IMR-90 (cell line): ENCODE measurements at regions not wholly inside any gene's neighbourhood (a gene's known extent, or its start where the extent isn't known, plus 50 kb on each side); places are given as distances from the start of the nearest gene placed in this dataset.

Source experiments
- ATAC-seq: fragments of 200-7000 bp; cut with Tn5 transposase; 2 replicates; pipeline ENCODE4 v1.9.1; 2020; ENCODE audit warnings: low read depth, mild to moderate bottlenecking, moderate library complexity
- BruUV-seq: library from RNA; stranded (reverse); fragments of 400-500 nt; replicated peaks from 2 replicates; lab custom pipeline; 2021; lab: Mats Ljungman, UMichigan
- CTCF ChIA-PET: fragments of 300-600 bp; formaldehyde crosslinking; extraction: SDS; loops from one replicate; lab custom pipeline; 2021; ENCODE audit warnings: antibody characterized with exemption; lab: Yijun Ruan, JAX
- POLR2A ChIA-PET: fragments of 300-600 bp; sonication (Branson Sonifier 250); formaldehyde crosslinking; loops from one replicate; lab custom pipeline; 2022; ENCODE audit warnings: antibody characterized with exemption; ENCODE audit not compliant: unreplicated experiment; lab: Charles Lee
- DNase-seq: peaks from one replicate; pipeline ENCODE4 v3.0.0; 2013
- H2AFZ ChIP-seq: replicated peaks from 2 replicates; pipeline ENCODE3; 2013; ENCODE audit warnings: low read length, mild to moderate bottlenecking; ENCODE audit not compliant: poor library complexity
- H2AK5ac ChIP-seq: 2 replicates; pipeline ENCODE4 v1.6.1; 2013; ENCODE audit warnings: low read depth, low read length, inconsistent platforms
- H2AK9ac ChIP-seq: replicated peaks from 2 replicates; pipeline ENCODE3; 2013; ENCODE audit warnings: mild to moderate bottlenecking, low read depth, low read length, moderate library complexity; ENCODE audit not compliant: poor library complexity
- H2BK120ac ChIP-seq: 2 replicates; pipeline ENCODE4 v1.6.1; 2013; ENCODE audit warnings: low read depth, low read length, inconsistent platforms
- H2BK15ac ChIP-seq: 3 replicates; pipeline ENCODE4 v1.6.1; 2013; ENCODE audit warnings: low read depth, low read length, inconsistent platforms
- H2BK20ac ChIP-seq: 2 replicates; pipeline ENCODE4 v1.6.1; 2013; ENCODE audit warnings: low read depth, mild to moderate bottlenecking, inconsistent platforms, low read length, moderate library complexity
- H2BK5ac ChIP-seq: 2 replicates; pipeline ENCODE4 v1.6.1; 2013; ENCODE audit warnings: mild to moderate bottlenecking, low read depth, low read length, inconsistent platforms; ENCODE audit not compliant: poor library complexity, severe bottlenecking
- H3K14ac ChIP-seq: replicated peaks from 2 replicates; pipeline ENCODE4 v1.6.1; 2013; ENCODE audit warnings: low read depth, low read length, inconsistent platforms
- H3K18ac ChIP-seq: 2 replicates; pipeline ENCODE4 v1.6.1; 2013; ENCODE audit warnings: low read depth, low read length, control low read depth
- H3K23ac ChIP-seq: 2 replicates; pipeline ENCODE4 v1.6.1; 2013; ENCODE audit warnings: low read depth, low read length, inconsistent platforms
- H3K27ac ChIP-seq: 2 replicates; pipeline ENCODE4 v1.5.1; 2013; ENCODE audit warnings: mild to moderate bottlenecking, control low read depth, low read length; ENCODE audit not compliant: insufficient read depth
- H3K27me3 ChIP-seq: 2 replicates; pipeline ENCODE4 v1.6.1; 2013; ENCODE audit warnings: low read length; ENCODE audit not compliant: control insufficient read depth, insufficient read depth
- H3K36me3 ChIP-seq: 2 replicates; pipeline ENCODE4 v1.6.1; 2013; ENCODE audit warnings: low read length, mixed read lengths; ENCODE audit not compliant: control insufficient read depth, insufficient read depth
- H3K4ac ChIP-seq: 2 replicates; pipeline ENCODE4 v1.6.1; 2013; ENCODE audit warnings: low read depth, low read length, inconsistent platforms
- H3K4me1 ChIP-seq: 2 replicates; pipeline ENCODE4 v1.6.1; 2013; ENCODE audit warnings: low read length, mixed read lengths; ENCODE audit not compliant: control insufficient read depth, insufficient read depth
- H3K4me2 ChIP-seq: 2 replicates; pipeline ENCODE4 v1.6.1; 2013; ENCODE audit warnings: low read depth, mild to moderate bottlenecking, control low read depth, low read length, moderate library complexity
- H3K4me3 ChIP-seq: 2 replicates; pipeline ENCODE4 v1.5.1; 2013; ENCODE audit warnings: low read depth, mild to moderate bottlenecking, control low read depth, low read length, moderate library complexity; ENCODE audit not compliant: insufficient read depth
- H3K56ac ChIP-seq: 2 replicates; pipeline ENCODE4 v1.6.1; 2013; ENCODE audit warnings: low read length, inconsistent platforms; ENCODE audit not compliant: insufficient read depth; ENCODE audit errors: extremely low read depth
- H3K79me1 ChIP-seq, 2 experiments: 2 replicates each; pipeline ENCODE4 v1.6.1; 2013; ENCODE audit warnings: low read length in 2 of 2, inconsistent platforms in 1 of 2, low read depth in 1 of 2
- H3K9ac ChIP-seq: 2 replicates; pipeline ENCODE4 v1.6.1; 2013; ENCODE audit warnings: low read depth, low read length, control low read depth
- H3K9me1 ChIP-seq: 2 replicates; pipeline ENCODE4 v1.6.1; 2013; ENCODE audit warnings: low read length, inconsistent platforms; ENCODE audit not compliant: insufficient read depth
- H3K9me3 ChIP-seq: 2 replicates; pipeline ENCODE4 v1.6.1; 2013; ENCODE audit warnings: low read length; ENCODE audit not compliant: control insufficient read depth, insufficient read depth
- H4K20me1 ChIP-seq: 2 replicates; pipeline ENCODE4 v1.6.1; 2013; ENCODE audit warnings: low read length, inconsistent platforms; ENCODE audit not compliant: insufficient read depth
- H4K5ac ChIP-seq: 2 replicates; pipeline ENCODE4 v1.6.1; 2013; ENCODE audit warnings: mild to moderate bottlenecking, low read depth, low read length, control low read depth
- H4K8ac ChIP-seq, 2 experiments: 2 replicates each; pipeline ENCODE4 v1.6.1; 2013; ENCODE audit warnings: low read depth in 2 of 2, low read length in 2 of 2, control low read depth in 1 of 2, inconsistent platforms in 1 of 2
- H4K91ac ChIP-seq: 2 replicates; pipeline ENCODE4 v1.6.1; 2013; ENCODE audit warnings: low read depth, low read length, inconsistent platforms; ENCODE audit not compliant: insufficient read depth
- BHLHE40 ChIP-seq: fragments of 150-350 bp; IDR thresholded peaks from 2 replicates; pipeline ENCODE4 v1.6.1; 2016; ENCODE audit warnings: mild to moderate bottlenecking, low read depth, low read length
- CHD1 ChIP-seq: IDR thresholded peaks from 2 replicates; pipeline ENCODE4 v1.6.1; 2012; ENCODE audit warnings: low read depth, low read length, improper control_type of control experiment
- FOS ChIP-seq: fragments of 150-350 bp; IDR thresholded peaks from 2 replicates; pipeline ENCODE4 v1.6.1; 2016; ENCODE audit warnings: low read depth, low read length
- MAFK ChIP-seq: IDR thresholded peaks from 2 replicates; pipeline ENCODE4 v1.6.1; 2012; ENCODE audit warnings: low read depth, low read length, improper control_type of control experiment
- MAZ ChIP-seq: IDR thresholded peaks from 2 replicates; pipeline ENCODE4 v1.6.1; 2012; ENCODE audit warnings: low read depth, mild to moderate bottlenecking, low read length, improper control_type of control experiment, moderate library complexity, borderline replicate concordance
- MXI1 ChIP-seq: IDR thresholded peaks from 2 replicates; pipeline ENCODE4 v1.6.1; 2012; ENCODE audit warnings: low read depth, mild to moderate bottlenecking, low read length, moderate library complexity, borderline replicate concordance
- NFE2L2 ChIP-seq: fragments of 150-350 bp; IDR thresholded peaks from 2 replicates; pipeline ENCODE4 v1.6.1; 2016; ENCODE audit warnings: low read depth, mild to moderate bottlenecking, low read length
- POLR2A ChIP-seq: IDR thresholded peaks from 2 replicates; pipeline ENCODE4 v1.6.1; 2012; ENCODE audit warnings: mild to moderate bottlenecking, low read depth, low read length
- RAD21 ChIP-seq: IDR thresholded peaks from 2 replicates; pipeline ENCODE4 v1.6.1; 2012; ENCODE audit warnings: low read length, improper control_type of control experiment
- RCOR1 ChIP-seq: IDR thresholded peaks from 2 replicates; pipeline ENCODE4 v1.6.1; 2012; ENCODE audit warnings: mild to moderate bottlenecking, low read length, improper control_type of control experiment; ENCODE audit not compliant: insufficient replicate concordance
- SMC3 ChIP-seq: fragments of 150-350 bp; IDR thresholded peaks from 2 replicates; pipeline ENCODE4 v1.6.1; 2016; ENCODE audit warnings: low read depth, mild to moderate bottlenecking, antibody characterized with exemption, low read length, moderate library complexity
- WGBS, 2 experiments: methylation state at CpG; one replicate each; pipeline versions ENCODE4 v1.1.5 to v1.1.7; 2013; ENCODE audit warnings: missing lambda C conversion rate in 2 of 2; ENCODE audit not compliant: insufficient read length in 1 of 2; ENCODE audit errors: extremely low coverage in 2 of 2; 5-methylcytosine and 5-hydroxymethylcytosine counted together
- dilution Hi-C: fragments of 300-500 bp; cut with HindIII; formaldehyde crosslinking; loops from one replicate; pipeline ENCODE4 v1.14.3; 2018; ENCODE audit warnings: low sequenced_read_pairs; ENCODE audit not compliant: unreplicated experiment
- in situ Hi-C: fragments of 300-500 bp; cut with MboI; formaldehyde crosslinking; loops from 3 replicates; pipeline ENCODE4 v1.14.3; 2019; ENCODE audit warnings: low sequenced_read_pairs, inconsistent platforms, mixed read lengths
- intact Hi-C: fragments of 100-400 bp; cut with micrococcal nuclease; formaldehyde crosslinking; loops from 2 replicates; pipeline ENCODE4 v1.10.0; 2022
- TF ChIP-seq, protein P1 (sequence below): fragments of 150-350 bp; IDR thresholded peaks from 2 replicates; pipeline ENCODE4 v1.6.1; 2016; ENCODE audit warnings: low read depth, mild to moderate bottlenecking, low read length, moderate library complexity, borderline replicate concordance
- TF ChIP-seq, protein P2 (sequence below): fragments of 150-350 bp; IDR thresholded peaks from 2 replicates; pipeline ENCODE4 v1.6.1; 2017; ENCODE audit warnings: mild to moderate bottlenecking, antibody characterized with exemption, low read length, low read depth
- TF ChIP-seq, protein P3 (sequence below): conservative IDR thresholded peaks from 2 replicates; pipeline ENCODE4 v1.5.1; 2012; ENCODE audit warnings: mild to moderate bottlenecking, low read depth, low read length, improper control_type of control experiment

DNA sequence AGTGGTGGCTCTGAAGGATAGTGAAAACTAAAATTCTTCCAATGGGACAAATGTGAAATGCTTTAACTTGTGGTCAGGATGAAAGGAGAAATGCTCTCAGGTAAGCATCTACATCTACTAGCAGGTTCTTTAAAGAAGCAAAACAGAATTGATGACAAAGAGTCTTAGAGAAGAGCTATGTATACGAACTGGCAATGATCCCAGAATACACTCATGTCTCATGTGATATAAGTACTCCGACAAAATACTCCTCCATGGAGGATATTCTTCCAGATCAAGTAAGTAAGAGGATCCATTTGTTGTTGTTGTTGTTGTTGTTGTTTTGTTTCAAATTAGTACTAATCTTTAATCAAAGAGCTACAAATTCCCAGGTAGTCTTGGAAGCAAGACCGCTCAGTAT is 174.0 kb upstream of the ATP1B1 start:
- in situ Hi-C loops (no loop called here), intact Hi-C loops (loop anchor here (5.0 kb wide), 1 partner anchor 585 kb away; no protein-coding TSS in a partner anchor), dilution Hi-C loops (no loop called here)
- POLR2A ChIA-PET: no interaction called here
- peak; percentile 31 for DNase-seq
- H3K79me1 ChIP-seq: no peaks in the 10 kb centered on the region
- no peak overlapping the region for H2AFZ ChIP-seq
- H3K9me1 ChIP-seq: no peaks in the 10 kb centered on the region
- no peak overlapping the region for H2AK9ac ChIP-seq
- H3K18ac ChIP-seq: no peak overlapping the region
- H3K23ac ChIP-seq: no peak overlapping the region
- H2AK5ac ChIP-seq: no peak overlapping the region
- H4K8ac ChIP-seq: no peak overlapping the region
- no peaks in the 10 kb centered on the region for H3K9me3 ChIP-seq
- TF ChIP-seq, protein P1, sequence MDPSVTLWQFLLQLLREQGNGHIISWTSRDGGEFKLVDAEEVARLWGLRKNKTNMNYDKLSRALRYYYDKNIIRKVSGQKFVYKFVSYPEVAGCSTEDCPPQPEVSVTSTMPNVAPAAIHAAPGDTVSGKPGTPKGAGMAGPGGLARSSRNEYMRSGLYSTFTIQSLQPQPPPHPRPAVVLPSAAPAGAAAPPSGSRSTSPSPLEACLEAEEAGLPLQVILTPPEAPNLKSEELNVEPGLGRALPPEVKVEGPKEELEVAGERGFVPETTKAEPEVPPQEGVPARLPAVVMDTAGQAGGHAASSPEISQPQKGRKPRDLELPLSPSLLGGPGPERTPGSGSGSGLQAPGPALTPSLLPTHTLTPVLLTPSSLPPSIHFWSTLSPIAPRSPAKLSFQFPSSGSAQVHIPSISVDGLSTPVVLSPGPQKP: no peak
- TF ChIP-seq, protein P2, sequence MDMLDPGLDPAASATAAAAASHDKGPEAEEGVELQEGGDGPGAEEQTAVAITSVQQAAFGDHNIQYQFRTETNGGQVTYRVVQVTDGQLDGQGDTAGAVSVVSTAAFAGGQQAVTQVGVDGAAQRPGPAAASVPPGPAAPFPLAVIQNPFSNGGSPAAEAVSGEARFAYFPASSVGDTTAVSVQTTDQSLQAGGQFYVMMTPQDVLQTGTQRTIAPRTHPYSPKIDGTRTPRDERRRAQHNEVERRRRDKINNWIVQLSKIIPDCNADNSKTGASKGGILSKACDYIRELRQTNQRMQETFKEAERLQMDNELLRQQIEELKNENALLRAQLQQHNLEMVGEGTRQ: no peak
- TF ChIP-seq RCOR1 (no peak), MAFK (no peak), MXI1 (no peak), FOS (no peak), NFE2L2 (no peak), POLR2A (no peak), RAD21 (no peak), MAZ (no peak), BHLHE40 (no peak), SMC3 (no peak), CHD1 (no peak)
- TF ChIP-seq, protein P3, sequence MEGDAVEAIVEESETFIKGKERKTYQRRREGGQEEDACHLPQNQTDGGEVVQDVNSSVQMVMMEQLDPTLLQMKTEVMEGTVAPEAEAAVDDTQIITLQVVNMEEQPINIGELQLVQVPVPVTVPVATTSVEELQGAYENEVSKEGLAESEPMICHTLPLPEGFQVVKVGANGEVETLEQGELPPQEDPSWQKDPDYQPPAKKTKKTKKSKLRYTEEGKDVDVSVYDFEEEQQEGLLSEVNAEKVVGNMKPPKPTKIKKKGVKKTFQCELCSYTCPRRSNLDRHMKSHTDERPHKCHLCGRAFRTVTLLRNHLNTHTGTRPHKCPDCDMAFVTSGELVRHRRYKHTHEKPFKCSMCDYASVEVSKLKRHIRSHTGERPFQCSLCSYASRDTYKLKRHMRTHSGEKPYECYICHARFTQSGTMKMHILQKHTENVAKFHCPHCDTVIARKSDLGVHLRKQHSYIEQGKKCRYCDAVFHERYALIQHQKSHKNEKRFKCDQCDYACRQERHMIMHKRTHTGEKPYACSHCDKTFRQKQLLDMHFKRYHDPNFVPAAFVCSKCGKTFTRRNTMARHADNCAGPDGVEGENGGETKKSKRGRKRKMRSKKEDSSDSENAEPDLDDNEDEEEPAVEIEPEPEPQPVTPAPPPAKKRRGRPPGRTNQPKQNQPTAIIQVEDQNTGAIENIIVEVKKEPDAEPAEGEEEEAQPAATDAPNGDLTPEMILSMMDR: no peak
- H2BK20ac ChIP-seq: no peak overlapping the region
- no peak overlapping the region for H3K14ac ChIP-seq
- H3K4me3 ChIP-seq: no peak overlapping the region
- H3K27ac ChIP-seq: no peak overlapping the region
- no peaks in the 10 kb centered on the region for H4K20me1 ChIP-seq
- H2BK5ac ChIP-seq: no peak overlapping the region
- H4K5ac ChIP-seq: no peak overlapping the region
- ATAC-seq: no peak
- no CpG with 5 or more reads among the region's 3 CpGs for WGBS, 2 experiments
- no peak overlapping the region for H4K91ac ChIP-seq
- no peak overlapping the region for H3K9ac ChIP-seq
- no peaks in the 10 kb centered on the region for H3K36me3 ChIP-seq
- no peak overlapping the region for H2BK120ac ChIP-seq
- no peak overlapping the region for H2BK15ac ChIP-seq
- no peaks in the 10 kb centered on the region for H3K27me3 ChIP-seq
- no peak overlapping the region for H3K4me2 ChIP-seq
- BruUV-seq: no TSS peak
- no peak overlapping the region for H3K56ac ChIP-seq
- CTCF ChIA-PET: interaction anchor here (0.6 to 0.7 kb wide), 2 partner anchors 21 to 1377 kb away, joined by 3 read pairs; no protein-coding TSS in a partner anchor
- H3K4me1 ChIP-seq: no peaks in the 10 kb centered on the region
- H3K4ac ChIP-seq: no peak overlapping the region
